Stomach (tissue), 8 donors: ENCODE measurements at regions not wholly inside any gene's neighbourhood (a gene's known extent, or its start where the extent isn't known, plus 50 kb on each side); places are given as distances from the start of the nearest gene placed in this dataset.

Source experiments
- DNase-seq, 2 donors: peaks; one replicate each; pipeline versions ENCODE4 v3.0.0 to v3.0.0-alpha.2; 2013 to 2019
- H3K27ac ChIP-seq, 5 donors: fragments of 200-600 bp in 4 of 5; sonication (generic) in 4 of 5; one replicate each; pipeline ENCODE4 v1.5.1; 2013 to 2019; ENCODE audit warnings: mild to moderate bottlenecking in 1 of 5, moderate library complexity in 1 of 5
- H3K27me3 ChIP-seq, 3 donors: fragments of 200-600 bp; sonication (generic); one replicate each; pipeline ENCODE4 v1.5.1; 2017 to 2019; ENCODE audit warnings: mixed run types in 1 of 3
- H3K36me3 ChIP-seq, 4 donors: fragments of 200-600 bp; sonication (generic); 1 replicate in 3 of 4; 2 replicates in 1 of 4; pipeline ENCODE4 v1.5.1; 2016 to 2019
- H3K4me1 ChIP-seq, 4 donors: fragments of 200-600 bp; sonication (generic); one replicate each; pipeline ENCODE4 v1.5.1; 2016 to 2019
- H3K4me3 ChIP-seq, 4 donors: fragments of 200-600 bp; sonication (generic) in 3 of 4; one replicate each; pipeline ENCODE4 v1.5.1; 2016 to 2019; ENCODE audit warnings: mild to moderate bottlenecking in 1 of 4
- H3K9me3 ChIP-seq, 4 donors: fragments of 200-600 bp; sonication (generic); one replicate each; pipeline ENCODE4 v1.5.1; 2016 to 2019
- EP300 ChIP-seq: sonication (generic); formaldehyde crosslinking; IDR thresholded peaks from one replicate; pipeline ENCODE4 v1.6.1; 2017; ENCODE audit warnings: antibody characterized with exemption
- POLR2A ChIP-seq, 4 donors: fragments of 450-650 bp; IDR thresholded peaks; one replicate each; pipeline ENCODE4 v1.6.1; 2016; ENCODE audit warnings: antibody characterized with exemption in 4 of 4, control low read depth in 2 of 4, mild to moderate bottlenecking in 1 of 4, moderate library complexity in 1 of 4
- POLR2AphosphoS5 ChIP-seq, 3 donors: sonication (generic); formaldehyde crosslinking; IDR thresholded peaks; one replicate each; pipeline ENCODE4 v1.6.1; 2016; ENCODE audit warnings: antibody characterized with exemption in 3 of 3
- WGBS, 5 donors: extraction: QIAGEN DNeasy Blood & Tissue Kit in 3 of 5; methylation state at CpG; one replicate each; pipeline versions ENCODE4 v1.1.5 to v1.1.7; 2013 to 2018; 5-methylcytosine and 5-hydroxymethylcytosine counted together
- intact Hi-C: fragments of 100-400 bp; cut with DNase I; formaldehyde crosslinking; loops from one replicate; pipeline ENCODE4 v1.15.1; 2023; ENCODE audit warnings: low total_unique reads
- TF ChIP-seq, protein P1 (sequence below), 7 experiments: fragments of 450-650 bp in 4 of 7; fragments of 200-600 bp in 3 of 7; sonication (generic) in 3 of 7; IDR thresholded peaks; one replicate each; pipeline ENCODE4 v1.5.1; 2016 to 2019; ENCODE audit warnings: antibody characterized with exemption in 7 of 7, control low read depth in 2 of 7, mild to moderate bottlenecking in 1 of 7
- donor health status: healthy with polysubstance abuse.
- donor health status: Bipolar disorder and iron deficiency.
- donor health status: healthy.

DNA sequence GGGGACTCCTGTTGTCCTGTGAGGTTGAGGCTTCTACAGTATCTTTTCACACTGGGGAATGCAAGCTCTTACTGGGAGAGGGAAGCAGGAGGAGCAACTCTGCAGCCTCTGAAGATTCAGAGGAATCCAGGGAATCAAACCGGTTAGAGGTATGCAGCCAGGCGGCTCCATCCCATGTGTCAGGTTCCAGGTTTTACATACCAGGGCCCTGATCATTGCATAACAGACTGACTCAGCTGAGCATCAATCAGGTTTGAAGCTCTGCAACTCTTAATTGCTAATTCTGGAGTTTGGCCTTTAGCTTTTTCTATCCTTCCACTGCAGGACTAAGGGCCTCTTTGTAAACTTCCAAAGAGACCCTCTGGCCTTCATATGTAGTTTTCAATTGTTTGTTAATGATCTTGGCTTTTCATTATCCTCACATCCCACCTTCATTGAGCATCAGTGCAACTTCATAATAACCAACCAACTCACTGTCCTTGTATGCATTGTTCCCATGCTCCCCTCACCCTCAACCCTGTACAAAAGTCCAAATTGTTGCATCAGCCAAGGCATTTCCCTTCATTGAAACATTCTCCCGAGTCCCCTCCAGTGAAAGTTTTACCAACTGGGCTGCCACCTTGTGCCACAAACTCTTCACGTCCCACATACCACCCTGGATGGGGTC is 59.7 kb upstream of the DHX40 start:
- no peak for DNase-seq

DNA sequence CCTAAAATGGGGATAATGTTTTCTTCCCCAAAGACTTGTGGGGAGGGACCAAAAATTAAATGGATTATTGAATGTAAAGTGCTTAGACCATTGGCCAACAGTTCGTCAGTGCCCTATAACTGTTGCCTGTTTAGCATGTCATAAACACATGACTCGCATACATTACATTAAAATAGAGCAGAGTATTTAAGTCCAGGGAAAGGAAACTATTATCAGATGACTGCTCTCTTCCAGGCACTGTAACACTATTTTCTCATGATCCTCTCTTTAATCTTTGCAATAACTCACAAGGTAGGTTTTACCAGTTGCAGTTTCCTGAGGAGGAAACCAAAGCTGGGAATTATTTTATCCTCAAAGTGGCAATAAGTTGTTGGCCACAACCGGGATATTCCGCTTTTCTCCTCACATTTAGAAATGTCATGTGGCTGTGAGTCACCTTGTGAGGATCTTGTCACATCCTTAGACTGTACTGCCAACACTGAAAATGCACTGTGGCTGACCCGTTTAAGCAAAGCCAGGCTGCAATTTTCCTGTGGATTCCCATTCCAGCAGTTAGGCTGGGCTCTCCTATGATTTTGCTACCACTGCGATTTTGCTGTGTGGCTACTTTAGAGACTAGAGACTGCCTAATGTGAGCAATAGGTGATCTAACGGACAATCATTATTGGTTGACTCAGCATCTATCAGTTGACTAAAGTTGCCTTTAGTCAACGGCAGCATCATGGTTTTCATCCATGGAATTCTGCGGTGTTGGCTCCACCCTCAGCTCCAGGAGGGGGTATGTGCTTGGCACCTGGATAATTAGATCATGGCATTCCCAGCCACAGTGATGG is 58.3 kb upstream of the DHX40 start:
- Histone ChIP-seq H3K9me3 (no peaks in the 10 kb centered on the region), H3K4me1 (no peaks in the 10 kb centered on the region), H3K36me3 (no peaks in the 10 kb centered on the region), H3K27me3 (no peaks in the 10 kb centered on the region), H3K27ac (no peak overlapping the region), H3K4me3 (no peak overlapping the region)
- no peak for TF ChIP-seq EP300
- TF ChIP-seq, protein P1, sequence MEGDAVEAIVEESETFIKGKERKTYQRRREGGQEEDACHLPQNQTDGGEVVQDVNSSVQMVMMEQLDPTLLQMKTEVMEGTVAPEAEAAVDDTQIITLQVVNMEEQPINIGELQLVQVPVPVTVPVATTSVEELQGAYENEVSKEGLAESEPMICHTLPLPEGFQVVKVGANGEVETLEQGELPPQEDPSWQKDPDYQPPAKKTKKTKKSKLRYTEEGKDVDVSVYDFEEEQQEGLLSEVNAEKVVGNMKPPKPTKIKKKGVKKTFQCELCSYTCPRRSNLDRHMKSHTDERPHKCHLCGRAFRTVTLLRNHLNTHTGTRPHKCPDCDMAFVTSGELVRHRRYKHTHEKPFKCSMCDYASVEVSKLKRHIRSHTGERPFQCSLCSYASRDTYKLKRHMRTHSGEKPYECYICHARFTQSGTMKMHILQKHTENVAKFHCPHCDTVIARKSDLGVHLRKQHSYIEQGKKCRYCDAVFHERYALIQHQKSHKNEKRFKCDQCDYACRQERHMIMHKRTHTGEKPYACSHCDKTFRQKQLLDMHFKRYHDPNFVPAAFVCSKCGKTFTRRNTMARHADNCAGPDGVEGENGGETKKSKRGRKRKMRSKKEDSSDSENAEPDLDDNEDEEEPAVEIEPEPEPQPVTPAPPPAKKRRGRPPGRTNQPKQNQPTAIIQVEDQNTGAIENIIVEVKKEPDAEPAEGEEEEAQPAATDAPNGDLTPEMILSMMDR (IDR thresholded peaks at IDR 0.05): no peak
- no peak for TF ChIP-seq POLR2A (IDR thresholded peaks at IDR 0.05)
- no peak for TF ChIP-seq POLR2AphosphoS5 (IDR thresholded peaks at IDR 0.05)
- DNase-seq: no peak
- WGBS, 5 donors: 74 to 90% (median 88%) methylated on average over 9 of the region's 9 CpGs
- intact Hi-C loops: no loop called here

More for the DNA sequence above, 59.7 kb upstream of the DHX40 start:
- no peak for TF ChIP-seq POLR2AphosphoS5 (IDR thresholded peaks at IDR 0.05)
- TF ChIP-seq, protein P1 (IDR thresholded peaks at IDR 0.05): no peak
- TF ChIP-seq POLR2A (IDR thresholded peaks at IDR 0.05): no peak
- no peak for TF ChIP-seq EP300
- H3K27ac ChIP-seq: no peak overlapping the region
- intact Hi-C loops: no loop called here
- no peaks in the 10 kb centered on the region for H3K27me3 ChIP-seq
- no peaks in the 10 kb centered on the region for H3K9me3 ChIP-seq
- 78 to 87% (median 82%) methylated on average over 3 to 4 of the region's 4 CpGs for WGBS, 5 donors
- no peak overlapping the region for H3K4me3 ChIP-seq
- H3K36me3 ChIP-seq: no peaks in the 10 kb centered on the region
- H3K4me1 ChIP-seq: no peaks in the 10 kb centered on the region

DNA sequence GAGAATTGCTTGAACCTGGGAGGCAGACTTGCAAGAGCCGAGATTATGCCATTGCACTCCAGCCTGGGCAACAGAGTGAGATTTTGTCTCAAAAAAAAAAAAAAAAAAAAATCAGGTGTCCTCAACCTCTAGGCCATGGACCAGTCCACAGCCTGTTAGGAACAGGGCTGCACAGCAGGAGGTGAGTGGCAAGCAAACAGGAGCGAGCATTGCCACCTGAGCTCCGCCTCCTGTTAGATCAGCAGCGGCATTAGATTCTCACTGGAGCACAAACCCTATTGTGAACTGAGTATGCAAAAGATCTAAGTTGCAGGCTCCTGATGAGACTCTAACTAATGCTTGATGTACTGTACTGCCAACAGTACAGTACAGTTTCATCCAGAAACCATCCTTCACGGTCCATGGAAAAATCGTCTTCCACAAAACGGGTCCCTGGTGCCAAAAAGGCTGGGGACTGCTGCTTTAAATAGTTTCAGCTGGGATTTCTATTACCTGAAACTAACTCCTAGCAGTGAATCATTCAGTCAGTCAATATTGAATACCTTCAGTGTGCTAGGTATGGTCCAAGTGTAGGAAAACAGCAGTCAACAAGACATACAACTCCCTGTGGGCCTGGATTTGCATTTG is 56.3 kb upstream of the DHX40 start:
- TF ChIP-seq POLR2AphosphoS5 (IDR thresholded peaks at IDR 0.05) (no peak), EP300 (no peak), POLR2A (IDR thresholded peaks at IDR 0.05) (no peak)
- TF ChIP-seq, protein P1 (IDR thresholded peaks at IDR 0.05): no peak
- Histone ChIP-seq H3K27ac (no peak overlapping the region), H3K9me3 (no peaks in the 10 kb centered on the region), H3K36me3 (no peaks in the 10 kb centered on the region), H3K4me1 (peaks cover 0 to 10% (median 5%) of the 10 kb centered on the region in 4 donors), H3K4me3 (no peak overlapping the region), H3K27me3 (no peaks in the 10 kb centered on the region)
- WGBS, 5 donors: 83 to 91% (median 88%) methylated on average over 7 of the region's 7 CpGs
- intact Hi-C loops: no loop called here
- no peak for DNase-seq

DNA sequence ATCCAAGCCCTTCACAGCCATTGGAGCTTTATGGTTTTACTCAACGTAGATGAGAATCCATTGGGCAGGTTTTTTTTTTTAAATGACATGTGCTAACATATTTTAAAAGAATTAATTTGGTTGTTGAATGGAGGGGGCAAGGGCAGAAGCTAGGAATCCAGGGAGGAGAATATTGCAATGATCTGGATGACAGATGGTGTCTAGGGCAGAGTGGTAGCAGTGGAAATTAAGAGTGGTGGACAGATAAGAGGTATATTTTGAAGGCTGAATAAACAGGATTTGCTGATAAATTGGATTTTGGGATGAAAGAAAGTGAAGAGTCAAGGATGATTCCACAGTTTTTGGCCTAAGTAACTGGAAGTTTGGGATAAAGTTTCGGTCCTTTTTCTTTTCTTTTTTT is 54.8 kb upstream of the DHX40 start:
- DNase-seq: no peak
- Histone ChIP-seq H3K9me3 (no peaks in the 10 kb centered on the region), H3K27me3 (no peaks in the 10 kb centered on the region), H3K4me1 (peaks cover 0 to 18% (median 11%) of the 10 kb centered on the region in 4 donors), H3K4me3 (no peak overlapping the region), H3K27ac (no peak overlapping the region), H3K36me3 (no peaks in the 10 kb centered on the region)
- intact Hi-C loops: no loop called here
- TF ChIP-seq EP300: no peak
- TF ChIP-seq POLR2AphosphoS5 (IDR thresholded peaks at IDR 0.05): no peak
- TF ChIP-seq, protein P1 (IDR thresholded peaks at IDR 0.05): no peak
- TF ChIP-seq POLR2A (IDR thresholded peaks at IDR 0.05): no peak
- WGBS, 5 donors: 85 to 89% (median 87%) methylated on average over 2 of the region's 2 CpGs
